ENCODE measurements at regions not wholly inside any gene's neighbourhood (a gene's known extent, or its start where the extent isn't known, plus 50 kb on each side); places are given as distances from the start of the nearest gene placed in this dataset.

DNA sequence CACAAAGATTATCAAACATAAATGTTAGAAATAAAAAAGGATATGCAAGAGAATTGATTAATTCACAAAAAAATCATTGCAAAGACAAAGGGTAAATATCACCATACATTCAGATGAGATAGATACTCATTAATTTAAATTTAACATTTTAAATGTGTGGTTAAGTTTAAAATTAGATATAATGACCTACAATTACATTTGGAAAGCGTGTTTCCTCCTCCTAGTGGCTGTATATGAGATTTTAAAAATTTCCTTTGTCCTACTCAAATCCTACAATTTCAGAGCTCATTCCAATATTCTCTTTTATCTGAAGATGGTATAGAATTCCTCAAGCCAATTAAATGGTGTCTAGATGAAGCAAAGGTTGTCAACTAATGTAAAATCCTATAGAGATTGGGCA lies 169.2 kb upstream of the CDH8 start:
- no peak for TF ChIP-seq ZFX (IDR thresholded peaks at IDR 0.05)
- TF ChIP-seq, protein P1, sequence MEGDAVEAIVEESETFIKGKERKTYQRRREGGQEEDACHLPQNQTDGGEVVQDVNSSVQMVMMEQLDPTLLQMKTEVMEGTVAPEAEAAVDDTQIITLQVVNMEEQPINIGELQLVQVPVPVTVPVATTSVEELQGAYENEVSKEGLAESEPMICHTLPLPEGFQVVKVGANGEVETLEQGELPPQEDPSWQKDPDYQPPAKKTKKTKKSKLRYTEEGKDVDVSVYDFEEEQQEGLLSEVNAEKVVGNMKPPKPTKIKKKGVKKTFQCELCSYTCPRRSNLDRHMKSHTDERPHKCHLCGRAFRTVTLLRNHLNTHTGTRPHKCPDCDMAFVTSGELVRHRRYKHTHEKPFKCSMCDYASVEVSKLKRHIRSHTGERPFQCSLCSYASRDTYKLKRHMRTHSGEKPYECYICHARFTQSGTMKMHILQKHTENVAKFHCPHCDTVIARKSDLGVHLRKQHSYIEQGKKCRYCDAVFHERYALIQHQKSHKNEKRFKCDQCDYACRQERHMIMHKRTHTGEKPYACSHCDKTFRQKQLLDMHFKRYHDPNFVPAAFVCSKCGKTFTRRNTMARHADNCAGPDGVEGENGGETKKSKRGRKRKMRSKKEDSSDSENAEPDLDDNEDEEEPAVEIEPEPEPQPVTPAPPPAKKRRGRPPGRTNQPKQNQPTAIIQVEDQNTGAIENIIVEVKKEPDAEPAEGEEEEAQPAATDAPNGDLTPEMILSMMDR (conservative IDR thresholded peaks at IDR 0.05) = no peak; the same call in 1 of the 2 replicates
- H3K27ac ChIP-seq = no peak overlapping the region

DNA sequence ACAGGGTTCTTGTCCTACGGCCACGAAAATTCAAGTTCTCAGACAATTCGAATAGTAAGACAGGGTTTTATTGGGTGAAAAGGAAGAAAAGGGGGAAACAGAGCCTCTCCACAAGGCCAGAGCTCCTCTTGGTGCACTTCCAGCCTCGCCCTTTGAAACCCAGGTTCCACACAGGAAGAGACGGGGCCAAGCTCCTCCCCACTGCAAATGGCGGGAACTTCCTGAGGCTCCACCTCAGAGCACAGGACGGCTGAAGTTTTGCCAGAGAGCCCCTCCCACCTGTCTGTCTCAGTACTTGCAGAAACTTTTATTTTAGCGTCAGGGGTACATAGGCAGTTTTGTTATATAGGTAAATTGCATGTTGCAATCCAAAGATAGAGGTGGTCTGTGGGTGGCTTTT lies 165.7 kb upstream of the CDH8 start:
- H3K27ac ChIP-seq = no peak overlapping the region
- no peak for TF ChIP-seq ZFX (IDR thresholded peaks at IDR 0.05)
- TF ChIP-seq, protein P1 (conservative IDR thresholded peaks at IDR 0.05) = no peak

DNA sequence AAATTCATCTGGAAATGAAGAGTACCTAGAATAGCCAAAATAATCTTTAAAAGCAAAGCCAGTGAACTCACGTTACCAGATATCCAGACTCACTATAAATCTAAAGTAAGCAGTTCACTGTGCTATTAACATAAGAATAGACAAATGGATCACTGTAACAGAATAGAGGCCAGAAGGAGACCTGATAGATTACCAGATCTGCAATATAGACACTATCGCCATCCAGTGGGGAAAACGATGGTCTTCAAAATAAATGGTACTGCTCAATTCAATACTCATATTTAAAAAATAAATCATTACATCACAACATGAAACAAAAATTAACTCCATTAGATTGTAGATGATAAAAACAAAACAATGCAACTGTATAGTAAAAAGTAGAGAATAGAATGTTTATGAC lies 158.6 kb upstream of the CDH8 start:
- H3K27ac ChIP-seq = no peak overlapping the region
- TF ChIP-seq, protein P1 (conservative IDR thresholded peaks at IDR 0.05) = 0 out of 2 replicates have a peak, but pooled peaks have one; percentile 13
- no peak for TF ChIP-seq ZFX (IDR thresholded peaks at IDR 0.05)

DNA sequence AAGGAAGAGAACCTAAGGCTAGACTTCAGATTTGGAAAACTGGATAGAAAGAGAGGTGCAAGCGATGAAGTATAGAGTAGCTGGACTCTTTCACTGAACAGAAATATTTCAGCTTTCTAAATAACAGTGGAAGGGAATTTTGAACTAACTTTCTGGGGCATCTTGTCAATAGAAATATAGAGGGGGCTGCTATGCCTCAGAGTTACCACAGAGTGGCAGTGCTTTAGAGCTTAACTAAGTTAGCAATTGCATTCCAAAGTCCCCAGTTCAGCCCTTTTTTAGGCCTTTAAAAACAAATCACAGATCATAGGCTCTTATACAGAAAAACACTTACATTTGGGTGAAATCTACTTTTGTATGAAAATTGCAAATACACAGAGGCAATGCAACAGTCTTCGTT lies 154.2 kb upstream of the CDH8 start:
- H3K27ac ChIP-seq = no peak overlapping the region
- TF ChIP-seq ZFX (IDR thresholded peaks at IDR 0.05) = no peak
- TF ChIP-seq, protein P1 (conservative IDR thresholded peaks at IDR 0.05) = peak; percentile 51

DNA sequence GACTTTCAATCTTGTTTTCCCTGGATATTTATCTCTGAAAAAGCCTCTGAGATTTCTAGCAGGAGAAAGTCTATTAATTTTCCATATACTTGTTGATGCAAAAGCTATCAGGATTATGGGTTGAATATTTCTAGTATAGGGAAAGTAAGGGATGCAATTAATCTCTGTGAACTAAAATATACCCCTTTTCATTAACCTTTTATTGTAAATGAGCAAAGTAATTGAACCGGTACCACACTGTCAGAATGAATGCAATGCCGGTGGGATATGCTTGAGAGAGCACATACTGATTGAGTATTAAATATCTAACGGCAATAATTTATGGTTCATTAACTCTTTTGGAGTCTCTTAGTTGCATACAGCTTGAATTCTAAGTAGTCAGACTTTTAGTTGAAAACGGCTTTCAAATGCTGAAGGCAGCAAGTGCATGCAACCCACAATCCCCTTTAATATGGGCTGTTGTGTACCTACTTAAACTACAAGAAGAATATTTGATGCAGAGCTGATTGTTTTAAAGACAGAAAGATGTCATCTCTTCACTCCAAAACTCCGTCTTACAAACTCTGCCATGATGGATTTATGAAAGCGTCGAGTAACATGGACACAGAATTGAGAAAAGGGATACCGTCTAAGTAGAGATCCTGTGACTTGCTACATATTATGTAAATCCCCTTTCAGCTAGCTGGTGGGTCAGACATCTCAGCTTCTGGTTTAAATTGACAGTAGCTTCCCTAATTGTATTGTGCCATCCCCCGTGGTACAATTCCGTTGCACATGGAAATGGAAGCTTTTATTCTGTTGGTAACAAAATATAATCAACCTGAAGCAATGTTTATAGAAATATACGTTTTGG lies 141.3 kb upstream of the CDH8 start:
- no peak for TF ChIP-seq ZFX (IDR thresholded peaks at IDR 0.05)
- TF ChIP-seq, protein P1 (conservative IDR thresholded peaks at IDR 0.05) = no peak
- no peak overlapping the region for H3K27ac ChIP-seq

DNA sequence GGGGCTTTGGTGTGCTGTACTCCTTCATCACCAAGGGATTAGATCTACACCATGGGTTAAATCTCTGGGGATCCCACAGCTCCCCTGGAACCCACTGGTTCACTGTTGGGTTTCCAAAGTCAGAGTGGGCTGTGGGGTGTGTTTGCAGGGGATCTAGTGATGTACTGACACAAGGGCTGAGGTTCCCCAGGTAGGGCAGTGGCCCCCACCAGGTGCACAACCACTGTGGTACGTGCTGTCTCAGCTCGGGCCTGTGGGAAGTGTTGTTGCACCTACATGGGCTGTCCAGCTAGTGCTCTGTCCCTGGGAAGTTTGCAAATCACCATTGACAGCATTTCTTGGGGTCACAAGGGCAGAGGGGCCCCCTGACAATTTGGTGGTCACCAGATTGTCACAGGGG lies 134.4 kb upstream of the CDH8 start:
- no peak overlapping the region for H3K27ac ChIP-seq
- TF ChIP-seq, protein P1 (conservative IDR thresholded peaks at IDR 0.05) = no peak
- no peak for TF ChIP-seq ZFX (IDR thresholded peaks at IDR 0.05)

DNA sequence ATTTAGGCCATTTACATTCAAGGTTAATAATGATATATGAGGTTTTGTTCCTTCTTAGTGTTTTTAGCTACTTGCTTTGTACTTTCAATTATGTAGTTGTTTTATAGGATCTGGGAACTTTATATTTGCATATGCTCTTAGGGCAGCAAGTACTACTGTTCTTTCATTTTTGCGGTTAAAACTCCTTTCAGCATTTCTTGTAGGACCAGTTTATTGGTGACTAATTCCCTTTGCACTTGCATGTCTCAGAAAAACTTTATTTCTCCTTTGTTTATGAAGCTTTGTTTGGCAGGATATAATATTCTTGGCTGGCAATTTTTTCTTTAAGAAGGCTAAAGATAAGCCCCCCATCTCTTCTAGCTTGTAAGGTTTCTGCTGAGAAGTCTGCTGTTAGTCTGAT lies 131.3 kb upstream of the CDH8 start:
- H3K27ac ChIP-seq = no peak overlapping the region
- TF ChIP-seq, protein P1 (conservative IDR thresholded peaks at IDR 0.05) = no peak
- TF ChIP-seq ZFX (IDR thresholded peaks at IDR 0.05) = no peak

Data from C4-2B (cell line).